CD8-positive, alpha-beta memory T cell (primary cell): ENCODE measurements at regions not wholly inside any gene's neighbourhood (a gene's known extent, or its start where the extent isn't known, plus 50 kb on each side); places are given as distances from the start of the nearest gene placed in this dataset.
A peak's percentile ranks its signal among the peaks of the same experiment; 100 is the strongest.

ENCODE experiments used
- CTCF ChIA-PET: fragments of 350-600 bp; sonication (Branson Sonifier 250); formaldehyde crosslinking; loops from one replicate; lab custom pipeline; 2021; ENCODE audit warnings: antibody characterized with exemption; lab: Charles Lee
- POLR2A ChIA-PET: fragments of 350-600 bp; sonication (Branson Sonifier 250); formaldehyde crosslinking; loops from one replicate; lab custom pipeline; 2021; ENCODE audit warnings: antibody characterized with exemption; lab: Charles Lee
- DNase-seq, 5 donors: peaks; one replicate each; pipeline versions ENCODE4 v3.0.0 to v3.0.0-alpha.2; 2020 to 2022; ENCODE audit warnings: mixed read lengths in 1 of 5
- H3K27ac ChIP-seq: one replicate; pipeline ENCODE4 v1.7.0; 2013; ENCODE audit warnings: low read depth, mild to moderate bottlenecking, low read length, moderate library complexity
- H3K27me3 ChIP-seq: 2 replicates; pipeline ENCODE4 v1.7.0; 2013; ENCODE audit warnings: low read length, mild to moderate bottlenecking; ENCODE audit not compliant: insufficient read depth, poor library complexity, severe bottlenecking
- H3K36me3 ChIP-seq: 2 replicates; pipeline ENCODE4 v1.7.0; 2013; ENCODE audit warnings: mild to moderate bottlenecking, low read length, moderate library complexity; ENCODE audit not compliant: insufficient read depth
- H3K4me1 ChIP-seq: 2 replicates; pipeline ENCODE4 v1.7.0; 2013; ENCODE audit warnings: mild to moderate bottlenecking, low read length, moderate library complexity; ENCODE audit not compliant: insufficient read depth
- H3K4me3 ChIP-seq: 2 replicates; pipeline ENCODE4 v1.7.0; 2013; ENCODE audit warnings: mild to moderate bottlenecking, low read length
- H3K9me3 ChIP-seq: 2 replicates; pipeline ENCODE4 v1.7.0; 2013; ENCODE audit warnings: mild to moderate bottlenecking, low read length
- H3K27ac Mint-ChIP-seq, 8 donors: one replicate each; pipeline ENCODE4 v1.8.0; 2020 to 2021; ENCODE audit warnings: mixed read lengths in 8 of 8, mild to moderate bottlenecking in 6 of 8, inconsistent platforms in 3 of 8, moderate library complexity in 3 of 8
- H3K27me3 Mint-ChIP-seq, 2 donors: one replicate each; pipeline ENCODE4 v1.8.0; 2020 to 2021; ENCODE audit warnings: mixed read lengths in 2 of 2, mild to moderate bottlenecking in 1 of 2, moderate library complexity in 1 of 2
- H3K36me3 Mint-ChIP-seq, 3 donors: one replicate each; pipeline ENCODE4 v1.8.0; 2020 to 2021; ENCODE audit warnings: mixed read lengths in 3 of 3, inconsistent platforms in 1 of 3, mild to moderate bottlenecking in 1 of 3
- H3K4me1 Mint-ChIP-seq, 3 donors: one replicate each; pipeline ENCODE4 v1.8.0; 2020 to 2021; ENCODE audit warnings: mixed read lengths in 3 of 3, inconsistent platforms in 1 of 3, mild to moderate bottlenecking in 1 of 3
- H3K4me3 Mint-ChIP-seq, 7 donors: one replicate each; pipeline ENCODE4 v1.8.0; 2020 to 2021; ENCODE audit warnings: mixed read lengths in 7 of 7, mild to moderate bottlenecking in 6 of 7, moderate library complexity in 4 of 7, inconsistent platforms in 2 of 7
- H3K9me3 Mint-ChIP-seq, 5 donors: one replicate each; pipeline ENCODE4 v1.8.0; 2020 to 2022; ENCODE audit warnings: mixed read lengths in 5 of 5, mild to moderate bottlenecking in 3 of 5, moderate library complexity in 2 of 5, inconsistent platforms in 1 of 5

GRCh38 chr2:12932192-12932591 is 215.5 kb downstream of the TRIB2 start:
- POLR2A ChIA-PET, result interaction anchor here (0.6 to 1.5 kb wide), 2 partner anchors 75 to 215 kb away, joined by 3 to 9 read pairs; partner anchors contain the start of gene TRIB2

GRCh38 chr2:12934146-12934756 is 217.5 kb downstream of the TRIB2 start:
- no peaks in the 10 kb centered on the region for H3K9me3 ChIP-seq

More at GRCh38 chr2:12932192-12932591, 215.5 kb downstream of the TRIB2 start:
- Histone ChIP-seq H3K4me3 (no peak overlapping the region), H3K9me3 (no peaks in the 10 kb centered on the region), H3K27me3 (no peaks in the 10 kb centered on the region), H3K4me1 (no peaks in the 10 kb centered on the region), H3K36me3 (no peaks in the 10 kb centered on the region), H3K27ac (no peak overlapping the region)
- Mint-ChIP-seq H3K36me3 (no peaks in the 10 kb centered on the region), H3K27ac (no peak overlapping the region), H3K9me3 (no peaks in the 10 kb centered on the region), H3K27me3 (peaks cover 0 to 1% of the 10 kb centered on the region in 2 donors), H3K4me3 (no peak overlapping the region), H3K4me1 (peaks cover 5 to 15% (median 7%) of the 10 kb centered on the region in 3 donors)
- no peak for DNase-seq
- CTCF ChIA-PET, result interaction anchor here (1.0 to 4.9 kb wide), 13 partner anchors 16 to 1103 kb away, joined by 3 to 45 read pairs (median 5); partner anchors contain the start of gene TRIB2

GRCh38 chr2:12935222-12935621 is 218.5 kb downstream of the TRIB2 start:
- Histone ChIP-seq H3K4me3 (no peak overlapping the region), H3K27me3 (no peaks in the 10 kb centered on the region), H3K9me3 (no peaks in the 10 kb centered on the region), H3K36me3 (no peaks in the 10 kb centered on the region), H3K4me1 (no peaks in the 10 kb centered on the region), H3K27ac (no peak overlapping the region)
- POLR2A ChIA-PET, result no interaction called here
- DNase-seq, result no peak
- no peaks in the 10 kb centered on the region for H3K9me3 Mint-ChIP-seq
- CTCF ChIA-PET, result interaction anchor here (3.0 kb wide), 1 partner anchor 219 kb away, joined by 11 read pairs; the partner anchor contains the start of gene TRIB2
- peaks cover 0 to 2% of the 10 kb centered on the region in 2 donors for H3K27me3 Mint-ChIP-seq
- H3K4me3 Mint-ChIP-seq, result no peak overlapping the region
- H3K27ac Mint-ChIP-seq, result peak overlapping the region in 1 of 8 donors; percentile 20
- H3K36me3 Mint-ChIP-seq, result no peaks in the 10 kb centered on the region
- peaks cover 4 to 6% (median 5%) of the 10 kb centered on the region in 3 donors for H3K4me1 Mint-ChIP-seq

More at GRCh38 chr2:12934146-12934756, 217.5 kb downstream of the TRIB2 start:
- Histone ChIP-seq H3K4me1 (no peaks in the 10 kb centered on the region), H3K4me3 (no peak overlapping the region), H3K36me3 (no peaks in the 10 kb centered on the region), H3K27ac (no peak overlapping the region), H3K27me3 (no peaks in the 10 kb centered on the region)
- no peaks in the 10 kb centered on the region for H3K9me3 Mint-ChIP-seq
- POLR2A ChIA-PET, result no interaction called here
- CTCF ChIA-PET, result interaction anchor here (3.0 kb wide), 1 partner anchor 218 kb away, joined by 11 read pairs; the partner anchor contains the start of gene TRIB2
- DNase-seq, result no peak
- peaks cover 4 to 6% (median 5%) of the 10 kb centered on the region in 3 donors for H3K4me1 Mint-ChIP-seq
- no peaks in the 10 kb centered on the region for H3K36me3 Mint-ChIP-seq
- peaks cover 0 to 2% of the 10 kb centered on the region in 2 donors for H3K27me3 Mint-ChIP-seq
- peak overlapping the region in 1 of 8 donors; percentile 54 for H3K27ac Mint-ChIP-seq
- H3K4me3 Mint-ChIP-seq, result no peak overlapping the region

- H3K4me3 Mint-ChIP-seq, result no peak overlapping the region
- H3K36me3 ChIP-seq, result no peaks in the 10 kb centered on the region
- no peaks in the 10 kb centered on the region for H3K36me3 Mint-ChIP-seq
- H3K27ac ChIP-seq, result no peak overlapping the region
- no peaks in the 10 kb centered on the region for H3K4me1 ChIP-seq
- peaks cover 4 to 6% (median 5%) of the 10 kb centered on the region in 3 donors for H3K4me1 Mint-ChIP-seq
- no peaks in the 10 kb centered on the region for H3K9me3 Mint-ChIP-seq
- ChIA-PET CTCF (interaction anchor here (3.0 kb wide), 1 partner anchor 219 kb away, joined by 11 read pairs; the partner anchor contains the start of gene TRIB2), POLR2A (no interaction called here)
- peaks cover 0 to 3% of the 10 kb centered on the region in 2 donors for H3K27me3 Mint-ChIP-seq
- H3K27me3 ChIP-seq, result no peaks in the 10 kb centered on the region
- H3K4me3 ChIP-seq, result no peak overlapping the region
- no peak for DNase-seq
- H3K27ac Mint-ChIP-seq, result no peak overlapping the region
- no peaks in the 10 kb centered on the region for H3K9me3 ChIP-seq
Measured at GRCh38 chr2:12935796-12936195, 219.1 kb downstream of the TRIB2 start.

- peaks cover 0 to 3% of the 10 kb centered on the region in 2 donors for H3K27me3 Mint-ChIP-seq
- no peaks in the 10 kb centered on the region for H3K4me1 ChIP-seq
- no peak overlapping the region for H3K27ac Mint-ChIP-seq
- no peaks in the 10 kb centered on the region for H3K36me3 ChIP-seq
- H3K4me3 ChIP-seq, result no peak overlapping the region
- DNase-seq, result no peak
- no peaks in the 10 kb centered on the region for H3K9me3 ChIP-seq
- H3K4me3 Mint-ChIP-seq, result no peak overlapping the region
- no peaks in the 10 kb centered on the region for H3K9me3 Mint-ChIP-seq
- peaks cover 0 to 3% (median 0%) of the 10 kb centered on the region in 3 donors for H3K36me3 Mint-ChIP-seq
- ChIA-PET POLR2A (no interaction called here), CTCF (no interaction called here)
- H3K27me3 ChIP-seq, result no peaks in the 10 kb centered on the region
- H3K27ac ChIP-seq, result no peak overlapping the region
- H3K4me1 Mint-ChIP-seq, result no peaks in the 10 kb centered on the region
Measured at GRCh38 chr2:12941203-12941602, 224.5 kb downstream of the TRIB2 start.

- Mint-ChIP-seq H3K4me3 (peak overlapping the region in 3 of 7 donors; percentile 15 to 60 (median 18)), H3K27ac (peak overlapping the region in 7 of 8 donors; percentile 29 to 91 (median 83)), H3K36me3 (no peaks in the 10 kb centered on the region), H3K27me3 (peaks cover 0 to 2% of the 10 kb centered on the region in 2 donors), H3K4me1 (peaks cover 16 to 35% (median 23%) of the 10 kb centered on the region in 3 donors), H3K9me3 (no peaks in the 10 kb centered on the region)
- H3K9me3 ChIP-seq, result no peaks in the 10 kb centered on the region
- no peak overlapping the region for H3K27ac ChIP-seq
- no peaks in the 10 kb centered on the region for H3K36me3 ChIP-seq
- POLR2A ChIA-PET, result interaction anchor here (1.0 to 1.4 kb wide), 2 partner anchors 17 to 232 kb away, joined by 3 to 10 read pairs; partner anchors contain the start of gene TRIB2
- CTCF ChIA-PET, result interaction anchor here (1.1 to 4.6 kb wide), 4 partner anchors 12 to 230 kb away, joined by 3 to 22 read pairs (median 4); no protein-coding TSS in a partner anchor
- no peaks in the 10 kb centered on the region for H3K27me3 ChIP-seq
- no peak overlapping the region for H3K4me3 ChIP-seq
- peaks cover 10% of the 10 kb centered on the region for H3K4me1 ChIP-seq
- DNase-seq, result peak in 1 of 5 donors; percentile 61
Measured at GRCh38 chr2:12948231-12948960, 231.7 kb downstream of the TRIB2 start.

- H3K36me3 ChIP-seq, result no peaks in the 10 kb centered on the region
- Mint-ChIP-seq H3K4me1 (peaks cover 16 to 35% (median 23%) of the 10 kb centered on the region in 3 donors), H3K36me3 (no peaks in the 10 kb centered on the region), H3K9me3 (no peaks in the 10 kb centered on the region), H3K27ac (peak overlapping the region; percentile 18 to 91 (median 82)), H3K4me3 (peak overlapping the region in 4 of 7 donors; percentile 12 to 60 (median 16)), H3K27me3 (peaks cover 0 to 2% of the 10 kb centered on the region in 2 donors)
- no peak for DNase-seq
- H3K9me3 ChIP-seq, result no peaks in the 10 kb centered on the region
- ChIA-PET CTCF (interaction anchor here (1.1 to 4.6 kb wide), 4 partner anchors 12 to 230 kb away, joined by 3 to 22 read pairs (median 4); no protein-coding TSS in a partner anchor), POLR2A (interaction anchor here (1.0 to 1.4 kb wide), 2 partner anchors 16 to 232 kb away, joined by 3 to 10 read pairs; partner anchors contain the start of gene TRIB2)
- H3K4me3 ChIP-seq, result no peak overlapping the region
- H3K4me1 ChIP-seq, result peaks cover 10% of the 10 kb centered on the region
- no peaks in the 10 kb centered on the region for H3K27me3 ChIP-seq
- H3K27ac ChIP-seq, result no peak overlapping the region
Measured at GRCh38 chr2:12948961-12949353, 232.2 kb downstream of the TRIB2 start.
